GM12878 (cell line): ENCODE measurements at regions not wholly inside any gene's neighbourhood (a gene's known extent, or its start where the extent isn't known, plus 50 kb on each side); places are given as distances from the start of the nearest gene placed in this dataset.

Source experiments
- ATAC-seq: fragments of 200-7000 bp; cut with Tn5 transposase; 3 replicates; pipeline ENCODE4 v1.9.1; 2020; ENCODE audit warnings: mild to moderate bottlenecking, moderate library complexity
- BruUV-seq: library from RNA; stranded (reverse); fragments of 400-500 nt; replicated peaks from 2 replicates; lab custom pipeline; 2021; lab: Mats Ljungman, UMichigan
- CTCF ChIA-PET: fragments of 300-600 bp; sonication (Branson Sonifier 250); formaldehyde crosslinking; extraction: SDS; loops from one replicate; lab custom pipeline; 2021; ENCODE audit warnings: inconsistent platforms; lab: Yijun Ruan, JAX
- POLR2A ChIA-PET: fragments of 350-600 bp; formaldehyde crosslinking; extraction: SDS; loops from one replicate; lab custom pipeline; 2021; ENCODE audit warnings: inconsistent platforms; lab: Charles Lee
- RAD21 ChIA-PET: fragments of 300-600 bp; sonication (Branson Sonifier 250); formaldehyde crosslinking; loops from one replicate; lab custom pipeline; 2023; ENCODE audit warnings: antibody characterized with exemption; ENCODE audit not compliant: unreplicated experiment; lab: Charles Lee
- SMC1A ChIA-PET: fragments of 300-600 bp; sonication (Branson Sonifier 250); formaldehyde crosslinking; loops from one replicate; lab custom pipeline; 2023; ENCODE audit not compliant: unreplicated experiment, uncharacterized antibody; lab: Charles Lee
- DNase-seq: peaks from one replicate; pipeline ENCODE4 v3.0.0-alpha.2; 2011; ENCODE audit warnings: low read depth, low spot score
- FAIRE-seq: peaks from 3 replicates; lab custom pipeline; 2011; peaks lifted over from hg19 to GRCh38; lab: Jason Lieb, UNC
- H2AFZ ChIP-seq: 2 replicates; pipeline ENCODE4 v1.6.0; 2011; ENCODE audit warnings: low read depth, low read length, control low read depth; ENCODE audit not compliant: control insufficient read depth
- H3K27ac ChIP-seq: 2 replicates; pipeline ENCODE4 v1.5.1; 2011; ENCODE audit warnings: control low read depth; ENCODE audit not compliant: control insufficient read depth, insufficient read depth
- H3K27me3 ChIP-seq, 2 experiments: replicated peaks in 1 of 2; 2 replicates each; pipeline versions ENCODE4 v1.6.0 to v1.6.1; 2011; ENCODE audit warnings: low read length in 1 of 2; ENCODE audit not compliant: control insufficient read depth in 2 of 2, insufficient read depth in 2 of 2
- H3K36me3 ChIP-seq, 2 experiments: 2 replicates each; pipeline ENCODE4 v1.5.1; 2011; ENCODE audit warnings: low read length in 1 of 2; ENCODE audit not compliant: control insufficient read depth in 2 of 2, insufficient read depth in 2 of 2
- H3K4me1 ChIP-seq: 2 replicates; pipeline ENCODE4 v1.6.1; 2011; ENCODE audit warnings: mild to moderate bottlenecking, low read length, moderate library complexity, mixed read lengths; ENCODE audit not compliant: control insufficient read depth, insufficient read depth
- H3K4me2 ChIP-seq: 2 replicates; pipeline ENCODE4 v1.6.0; 2011; ENCODE audit warnings: control low read depth; ENCODE audit not compliant: control insufficient read depth, insufficient read depth
- H3K4me3 ChIP-seq: fragments of 200-600 bp; sonication (generic); 2 replicates; pipeline ENCODE4 v1.5.1; 2016
- H3K79me2 ChIP-seq: 2 replicates; pipeline ENCODE4 v1.6.0; 2011; ENCODE audit warnings: low read length; ENCODE audit not compliant: control insufficient read depth, insufficient read depth
- H3K9ac ChIP-seq: 2 replicates; pipeline ENCODE4 v1.8.0; 2011; ENCODE audit warnings: low read length, control low read depth, mixed read lengths; ENCODE audit not compliant: control insufficient read depth, insufficient read depth
- H3K9me3 ChIP-seq: replicated peaks from 3 replicates; pipeline ENCODE4 v1.5.1; 2011; ENCODE audit warnings: mild to moderate bottlenecking, low read length; ENCODE audit not compliant: control insufficient read depth, insufficient read depth
- H4K20me1 ChIP-seq: 2 replicates; pipeline ENCODE4 v1.6.0; 2011; ENCODE audit not compliant: control insufficient read depth, insufficient read depth
- BACH1 ChIP-seq: fragments of 450-650 bp; IDR thresholded peaks from 2 replicates; pipeline ENCODE4 v1.6.1; 2017; ENCODE audit warnings: mild to moderate bottlenecking, borderline replicate concordance
- EGR1 ChIP-seq, 2 experiments: IDR thresholded peaks; 1 replicate in 1 of 2; 2 replicates in 1 of 2; pipeline ENCODE4 v1.6.1; 2011 to 2012; ENCODE audit warnings: low read depth in 2 of 2, low read length in 2 of 2, borderline replicate concordance in 1 of 2, mild to moderate bottlenecking in 1 of 2, moderate library complexity in 1 of 2
- FOS ChIP-seq: IDR thresholded peaks from 3 replicates; pipeline ENCODE4 v1.6.1; 2011; ENCODE audit warnings: borderline replicate concordance; ENCODE audit not compliant: insufficient read length; ENCODE audit errors: extremely low read depth
- HDAC6 ChIP-seq: fragments of 200-600 bp; sonication (generic); IDR thresholded peaks from one replicate; pipeline ENCODE4 v1.8.0; 2017; ENCODE audit warnings: antibody characterized with exemption; ENCODE audit not compliant: unreplicated experiment
- ZNF217 ChIP-seq: fragments of 450-650 bp; IDR thresholded peaks from 2 replicates; pipeline ENCODE4 v1.6.1; 2017; ENCODE audit warnings: antibody characterized with exemption, mild to moderate bottlenecking
- ZNF24 ChIP-seq: fragments of 450-650 bp; IDR thresholded peaks from 2 replicates; pipeline ENCODE4 v1.6.1; 2017; ENCODE audit warnings: antibody characterized with exemption, mild to moderate bottlenecking
- ZNF274 ChIP-seq: IDR thresholded peaks from one replicate; pipeline ENCODE4 v1.8.0; 2011; ENCODE audit not compliant: insufficient read length, insufficient read depth
- WGBS: methylation state at CpG from one replicate; pipeline ENCODE4 v1.1.6; 2016; ENCODE audit warnings: low lambda C conversion rate; ENCODE audit not compliant: insufficient replicate concordance, insufficient coverage; ENCODE audit errors: missing lambda C conversion rate; 5-methylcytosine and 5-hydroxymethylcytosine counted together
- in situ Hi-C: fragments of 300-500 bp; cut with MboI; formaldehyde crosslinking; loops from 9 replicates; pipeline ENCODE4 v1.14.3; 2018; ENCODE audit warnings: mixed read lengths
- intact Hi-C: fragments of 100-400 bp; cut with micrococcal nuclease; formaldehyde crosslinking; loops from one replicate; pipeline ENCODE4 v1.14.2; 2022; ENCODE audit not compliant: unreplicated experiment
- TF ChIP-seq, protein P1 (sequence below): IDR thresholded peaks from 2 replicates; pipeline ENCODE4 v1.6.1; 2012; ENCODE audit warnings: low read depth, low read length, improper control_type of control experiment
- TF ChIP-seq, protein P2 (sequence below): IDR thresholded peaks from 2 replicates; pipeline ENCODE4 v1.6.1; 2011; ENCODE audit warnings: borderline replicate concordance, low read depth, mild to moderate bottlenecking, moderate library complexity, mixed read lengths, low read length; ENCODE audit not compliant: insufficient read depth; ENCODE audit errors: extremely low read length
- TF ChIP-seq, protein P3 (sequence below): fragments of 450-650 bp; IDR thresholded peaks from 2 replicates; pipeline ENCODE4 v1.6.1; 2018; ENCODE audit warnings: mild to moderate bottlenecking, low read depth, moderate library complexity; ENCODE audit not compliant: partially characterized antibody

DNA sequence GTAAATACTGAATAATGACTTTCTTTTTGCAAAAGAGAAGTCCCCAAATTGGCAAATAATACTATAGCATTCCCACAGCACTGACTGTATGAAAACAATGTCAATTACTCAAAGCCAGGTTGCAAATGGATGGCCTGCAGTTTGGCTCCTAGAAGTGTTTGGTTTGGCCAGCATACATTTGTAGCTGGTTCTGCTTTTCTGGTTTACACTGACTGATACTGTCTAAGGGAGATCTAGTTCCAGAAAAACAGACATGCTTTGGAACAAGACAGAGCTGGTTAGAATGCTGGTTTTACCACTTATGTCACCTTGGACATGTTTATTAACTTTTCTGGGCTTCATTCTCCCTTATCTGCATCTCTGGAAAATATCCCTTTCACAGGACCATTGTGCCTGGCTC, 81.5 kb upstream of the TRPM3 start:
- Histone ChIP-seq H3K9ac (no peak overlapping the region), H3K4me1 (no peaks in the 10 kb centered on the region), H3K79me2 (no peaks in the 10 kb centered on the region), H3K36me3 (no peaks in the 10 kb centered on the region), H3K27me3 (no peaks in the 10 kb centered on the region), H4K20me1 (no peaks in the 10 kb centered on the region), H3K4me3 (no peak overlapping the region), H2AFZ (no peak overlapping the region), H3K9me3 (no peaks in the 10 kb centered on the region), H3K27ac (no peak overlapping the region), H3K4me2 (no peak overlapping the region)
- no TSS peak for BruUV-seq
- TF ChIP-seq BACH1 (no peak), EGR1 (IDR thresholded peaks at IDR 0.05; ENCODE audit: borderline replicate concordance in 1 of 2, low read depth in 2 of 2, low read length in 2 of 2) (no peak), ZNF217 (no peak)
- FAIRE-seq (no peak), DNase-seq (no peak), ATAC-seq (no peak)
- in situ Hi-C loops (no loop called here), intact Hi-C loops (no loop called here)
- ChIA-PET SMC1A (interaction anchor here (0.7 to 1.6 kb wide), 2 partner anchors 11 to 40 kb away, joined by 3 to 4 read pairs; no protein-coding TSS in a partner anchor), RAD21 (no interaction called here), POLR2A (no interaction called here), CTCF (no interaction called here)

DNA sequence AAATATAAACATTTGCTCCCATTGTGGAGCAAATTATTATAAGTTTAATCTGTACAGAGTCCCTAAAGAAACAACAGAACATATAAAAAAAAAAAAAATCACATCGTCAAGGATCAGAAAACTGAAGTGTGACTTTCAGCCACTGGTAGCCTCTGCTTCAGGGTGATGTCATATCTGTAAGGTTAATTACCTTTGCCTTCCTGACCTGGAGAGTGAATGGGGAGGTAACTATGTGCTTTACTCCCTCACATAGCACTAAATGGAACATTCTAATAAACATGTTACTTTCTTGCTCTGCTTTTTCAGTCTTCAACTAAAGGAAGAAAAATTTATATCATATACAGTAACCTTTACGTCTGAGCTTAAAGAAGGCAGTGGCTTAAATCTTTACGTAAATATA, 70.3 kb upstream of the TRPM3 start:
- POLR2A ChIA-PET = no interaction called here
- BruUV-seq = no TSS peak
- TF ChIP-seq, protein P1, sequence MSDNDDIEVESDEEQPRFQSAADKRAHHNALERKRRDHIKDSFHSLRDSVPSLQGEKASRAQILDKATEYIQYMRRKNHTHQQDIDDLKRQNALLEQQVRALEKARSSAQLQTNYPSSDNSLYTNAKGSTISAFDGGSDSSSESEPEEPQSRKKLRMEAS = no peak
- TF ChIP-seq HDAC6 (no peak), FOS (no peak), ZNF274 (no peak), ZNF24 (no peak)
- TF ChIP-seq, protein P2, sequence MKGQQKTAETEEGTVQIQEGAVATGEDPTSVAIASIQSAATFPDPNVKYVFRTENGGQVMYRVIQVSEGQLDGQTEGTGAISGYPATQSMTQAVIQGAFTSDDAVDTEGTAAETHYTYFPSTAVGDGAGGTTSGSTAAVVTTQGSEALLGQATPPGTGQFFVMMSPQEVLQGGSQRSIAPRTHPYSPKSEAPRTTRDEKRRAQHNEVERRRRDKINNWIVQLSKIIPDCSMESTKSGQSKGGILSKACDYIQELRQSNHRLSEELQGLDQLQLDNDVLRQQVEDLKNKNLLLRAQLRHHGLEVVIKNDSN = no peak
- TF ChIP-seq, protein P3, sequence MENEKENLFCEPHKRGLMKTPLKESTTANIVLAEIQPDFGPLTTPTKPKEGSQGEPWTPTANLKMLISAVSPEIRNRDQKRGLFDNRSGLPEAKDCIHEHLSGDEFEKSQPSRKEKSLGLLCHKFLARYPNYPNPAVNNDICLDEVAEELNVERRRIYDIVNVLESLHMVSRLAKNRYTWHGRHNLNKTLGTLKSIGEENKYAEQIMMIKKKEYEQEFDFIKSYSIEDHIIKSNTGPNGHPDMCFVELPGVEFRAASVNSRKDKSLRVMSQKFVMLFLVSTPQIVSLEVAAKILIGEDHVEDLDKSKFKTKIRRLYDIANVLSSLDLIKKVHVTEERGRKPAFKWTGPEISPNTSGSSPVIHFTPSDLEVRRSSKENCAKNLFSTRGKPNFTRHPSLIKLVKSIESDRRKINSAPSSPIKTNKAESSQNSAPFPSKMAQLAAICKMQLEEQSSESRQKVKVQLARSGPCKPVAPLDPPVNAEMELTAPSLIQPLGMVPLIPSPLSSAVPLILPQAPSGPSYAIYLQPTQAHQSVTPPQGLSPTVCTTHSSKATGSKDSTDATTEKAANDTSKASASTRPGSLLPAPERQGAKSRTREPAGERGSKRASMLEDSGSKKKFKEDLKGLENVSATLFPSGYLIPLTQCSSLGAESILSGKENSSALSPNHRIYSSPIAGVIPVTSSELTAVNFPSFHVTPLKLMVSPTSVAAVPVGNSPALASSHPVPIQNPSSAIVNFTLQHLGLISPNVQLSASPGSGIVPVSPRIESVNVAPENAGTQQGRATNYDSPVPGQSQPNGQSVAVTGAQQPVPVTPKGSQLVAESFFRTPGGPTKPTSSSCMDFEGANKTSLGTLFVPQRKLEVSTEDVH = no peak

More for the DNA sequence above, 70.3 kb upstream of the TRPM3 start:
- Histone ChIP-seq H2AFZ (no peak overlapping the region), H3K79me2 (no peaks in the 10 kb centered on the region), H4K20me1 (no peaks in the 10 kb centered on the region), H3K36me3 (no peaks in the 10 kb centered on the region), H3K4me1 (no peaks in the 10 kb centered on the region), H3K9me3 (no peaks in the 10 kb centered on the region), H3K27me3 (no peaks in the 10 kb centered on the region), H3K9ac (no peak overlapping the region), H3K4me3 (no peak overlapping the region), H3K4me2 (no peak overlapping the region), H3K27ac (no peak overlapping the region)
- 13% methylated on average over 3 of the region's 3 CpGs for WGBS
- ChIA-PET SMC1A (interaction anchor here (1.0 kb wide), 1 partner anchor 102 kb away, joined by 3 read pairs; no protein-coding TSS in a partner anchor), RAD21 (no interaction called here), CTCF (interaction anchor here (1.0 kb wide), 1 partner anchor 16 kb away, joined by 3 read pairs; no protein-coding TSS in a partner anchor)
- intact Hi-C loops (no loop called here), in situ Hi-C loops (no loop called here)
- FAIRE-seq (no peak), ATAC-seq (no peak), DNase-seq (no peak)
